Stimulated activated CD4-positive, alpha-beta T cell treated with anti-CD3 and anti-CD28 coated beads, Interleukin-2, amount 100 ng/mL, for 48 hours (primary cell): ENCODE measurements at regions not wholly inside any gene's neighbourhood (a gene's known extent, or its start where the extent isn't known, plus 50 kb on each side); places are given as distances from the start of the nearest gene placed in this dataset.
"Not testable (repeated sequence)": the region's sequence is repeated elsewhere in the genome, so short reads cannot be mapped to it uniquely, and the experiment has no call there.

Experiments
- DNase-seq, 2 donors: peaks; one replicate each; pipeline ENCODE4 v3.0.0-alpha.2; 2020

DNA sequence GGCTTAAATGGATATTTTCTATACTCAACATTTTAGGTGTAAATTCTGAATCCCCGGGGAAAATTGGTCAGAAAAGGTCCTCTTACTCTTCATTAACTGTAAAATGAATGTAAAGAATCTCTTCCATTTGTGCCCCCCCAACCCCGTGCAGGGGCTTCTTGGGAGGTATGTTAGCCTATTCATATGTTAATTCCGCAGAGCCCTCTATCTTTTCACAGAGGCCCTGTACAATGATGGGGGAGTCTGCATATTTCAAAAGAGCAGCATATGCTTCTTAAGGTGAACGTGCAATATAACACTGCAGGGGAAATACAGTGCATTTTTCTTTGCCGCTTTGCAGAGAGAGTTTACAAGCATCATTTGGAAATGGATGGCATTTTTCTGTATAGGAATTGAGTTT, 88.5 kb upstream of the CXorf66 start:
- no peak for DNase-seq

GRCh38 chrX:140050906-140051305, 85.6 kb upstream of the CXorf66 start:
- DNase-seq: no peak

DNA sequence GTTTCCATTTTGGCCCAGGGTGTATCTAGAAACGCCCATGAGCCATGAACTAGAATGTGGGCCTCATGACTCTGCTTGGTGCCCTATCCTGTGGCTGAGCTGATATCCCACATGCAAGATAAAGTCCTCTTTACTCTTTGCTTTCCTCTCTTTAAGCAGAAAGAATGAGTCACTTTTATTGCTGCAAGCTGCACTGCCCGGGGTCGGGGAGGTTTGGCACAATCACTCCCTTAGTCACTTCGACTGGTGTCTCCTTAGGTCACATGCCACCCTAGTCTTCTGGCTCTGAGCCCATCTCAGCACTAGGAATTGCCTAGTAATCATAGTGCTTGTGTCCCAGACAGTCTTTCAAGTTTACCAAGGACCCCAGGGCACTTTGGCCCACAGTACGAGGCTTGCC, 75.1 kb upstream of the CXorf66 start:
- DNase-seq: no peak

GRCh38 chrX:140038842-140039241, 73.5 kb upstream of the CXorf66 start:
- DNase-seq: no peak

DNA sequence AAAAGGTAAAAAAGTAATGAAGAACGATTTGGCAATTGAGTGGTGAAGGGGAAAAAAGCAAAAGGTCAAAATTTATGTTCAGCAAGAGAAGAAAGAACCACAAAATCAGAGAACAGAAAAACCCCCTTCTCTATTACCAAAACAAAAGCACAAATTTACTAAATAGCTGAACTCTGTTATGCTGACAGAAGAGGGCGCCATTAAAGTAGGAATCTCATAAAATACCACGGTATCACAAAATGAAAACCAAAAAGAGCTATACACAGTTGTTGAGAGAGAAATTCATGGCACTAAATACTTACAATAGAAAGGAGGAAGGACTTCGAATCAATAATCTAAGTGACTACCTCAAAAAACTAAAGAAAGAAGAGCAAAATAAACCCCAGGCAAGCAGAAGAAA, 69.6 kb upstream of the CXorf66 start:
- DNase-seq: no peak

- DNase-seq: no peak
Observed at GRCh38 chrX:140022482-140022881, 57.2 kb upstream of the CXorf66 start.

GRCh38 chrX:140019134-140019533, 53.8 kb upstream of the CXorf66 start:
- DNase-seq: not testable (repeated sequence)
